ENCODE measurements at regions not wholly inside any gene's neighbourhood (a gene's known extent, or its start where the extent isn't known, plus 50 kb on each side); places are given as distances from the start of the nearest gene placed in this dataset.

DNA sequence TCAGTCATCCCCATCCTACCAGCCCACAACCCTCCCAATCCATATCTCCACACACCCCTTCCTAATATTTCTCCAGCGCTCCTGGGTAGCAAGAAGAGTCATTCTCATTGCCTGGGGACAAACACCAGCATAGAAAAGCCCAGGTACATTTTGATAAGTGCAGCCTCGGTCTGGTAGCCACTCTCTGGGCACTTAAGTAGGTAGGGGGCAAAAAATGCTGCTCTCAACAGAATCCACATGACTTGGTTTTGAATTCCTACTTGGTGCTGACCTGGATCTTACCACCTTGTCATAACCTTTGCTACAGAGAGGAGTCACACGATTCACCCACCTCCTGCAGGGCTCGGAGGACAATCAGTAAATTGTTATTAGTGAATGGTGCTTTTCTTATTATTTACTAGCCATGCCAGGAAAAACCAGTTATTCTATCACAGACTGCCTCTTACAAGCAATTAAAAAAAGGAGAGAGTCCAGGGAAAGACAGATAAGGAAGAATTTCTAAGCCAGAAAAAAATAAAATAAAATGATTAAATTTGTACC is 249.1 kb downstream of the LY86 start:
- no peak overlapping the region for H3K4me3 ChIP-seq (ENCODE audit: low read length)
- TF ChIP-seq, protein P1, sequence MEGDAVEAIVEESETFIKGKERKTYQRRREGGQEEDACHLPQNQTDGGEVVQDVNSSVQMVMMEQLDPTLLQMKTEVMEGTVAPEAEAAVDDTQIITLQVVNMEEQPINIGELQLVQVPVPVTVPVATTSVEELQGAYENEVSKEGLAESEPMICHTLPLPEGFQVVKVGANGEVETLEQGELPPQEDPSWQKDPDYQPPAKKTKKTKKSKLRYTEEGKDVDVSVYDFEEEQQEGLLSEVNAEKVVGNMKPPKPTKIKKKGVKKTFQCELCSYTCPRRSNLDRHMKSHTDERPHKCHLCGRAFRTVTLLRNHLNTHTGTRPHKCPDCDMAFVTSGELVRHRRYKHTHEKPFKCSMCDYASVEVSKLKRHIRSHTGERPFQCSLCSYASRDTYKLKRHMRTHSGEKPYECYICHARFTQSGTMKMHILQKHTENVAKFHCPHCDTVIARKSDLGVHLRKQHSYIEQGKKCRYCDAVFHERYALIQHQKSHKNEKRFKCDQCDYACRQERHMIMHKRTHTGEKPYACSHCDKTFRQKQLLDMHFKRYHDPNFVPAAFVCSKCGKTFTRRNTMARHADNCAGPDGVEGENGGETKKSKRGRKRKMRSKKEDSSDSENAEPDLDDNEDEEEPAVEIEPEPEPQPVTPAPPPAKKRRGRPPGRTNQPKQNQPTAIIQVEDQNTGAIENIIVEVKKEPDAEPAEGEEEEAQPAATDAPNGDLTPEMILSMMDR (conservative IDR thresholded peaks at IDR 0.05; ENCODE audit: low read depth, low read length), result no peak
- DNase-seq (ENCODE audit: low read depth), result no peak

DNA sequence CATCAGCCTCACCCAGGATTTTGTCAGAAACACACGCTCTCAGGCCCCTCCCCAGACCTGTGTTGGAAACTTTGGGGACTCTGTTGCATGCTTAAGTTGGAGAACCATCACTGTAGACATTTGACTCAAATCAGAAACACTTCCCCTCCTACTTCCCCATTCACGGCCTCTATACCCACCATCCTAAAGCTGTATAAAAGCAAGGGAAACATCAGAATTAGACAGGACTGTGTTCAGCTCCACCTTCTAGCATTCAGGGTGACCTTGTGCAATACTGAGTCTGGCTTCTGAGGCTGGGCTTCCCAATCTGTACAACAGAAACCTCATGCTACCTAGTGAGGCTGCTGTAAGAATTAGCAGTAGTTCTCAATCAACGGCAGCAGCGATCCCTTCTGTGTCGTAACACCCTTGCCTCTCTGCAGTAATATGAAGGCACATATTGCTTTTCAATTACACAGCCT is 252.3 kb downstream of the LY86 start:
- H3K4me3 ChIP-seq (ENCODE audit: low read length), result no peak overlapping the region
- no peak for DNase-seq (ENCODE audit: low read depth)
- TF ChIP-seq, protein P1 (conservative IDR thresholded peaks at IDR 0.05; ENCODE audit: low read depth, low read length), result no peak

DNA sequence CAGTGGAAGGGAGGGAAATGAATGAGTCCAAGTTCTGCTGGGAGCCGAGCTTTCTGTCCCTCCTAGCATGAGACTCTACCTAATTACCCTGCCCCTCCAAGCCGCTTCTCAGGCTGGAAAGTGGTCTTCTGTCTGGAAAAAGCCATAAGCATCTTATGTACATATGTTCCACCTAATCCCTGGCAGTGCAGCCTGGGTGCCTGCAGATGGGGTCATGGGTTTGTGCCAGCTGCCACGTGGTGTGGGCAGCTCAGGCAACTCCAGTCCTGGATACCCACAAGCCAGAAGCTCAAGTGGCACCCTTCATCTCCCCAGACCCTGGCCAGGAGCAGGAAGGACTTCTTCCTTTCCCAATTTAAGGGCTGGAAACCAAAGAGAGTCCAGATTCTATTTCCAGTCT is 253.1 kb downstream of the LY86 start:
- H3K4me3 ChIP-seq (ENCODE audit: low read length), result no peak overlapping the region
- DNase-seq (ENCODE audit: low read depth), result peak; percentile 46
- TF ChIP-seq, protein P1 (conservative IDR thresholded peaks at IDR 0.05; ENCODE audit: low read depth, low read length), result peak; percentile 19

DNA sequence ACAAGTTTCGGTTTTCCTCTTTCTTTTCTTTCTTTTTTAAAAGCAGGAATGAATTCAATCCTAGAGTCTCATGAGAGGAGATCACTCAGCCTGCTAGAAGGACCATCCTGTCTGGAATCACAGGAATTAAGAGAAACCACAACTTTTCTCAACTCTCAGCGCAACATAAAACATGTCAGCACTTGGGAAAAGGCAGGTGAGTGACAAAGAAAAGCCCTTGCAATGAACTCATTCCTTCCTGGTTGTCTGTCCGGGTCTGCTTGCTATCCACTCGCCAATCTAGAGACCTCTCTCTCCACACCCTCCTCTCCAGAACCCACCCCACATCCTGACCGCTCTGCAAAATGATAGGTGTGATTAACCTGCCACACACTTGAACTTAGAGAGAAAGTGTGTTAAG is 253.8 kb downstream of the LY86 start:
- no peak overlapping the region for H3K4me3 ChIP-seq (ENCODE audit: low read length)
- TF ChIP-seq, protein P1 (conservative IDR thresholded peaks at IDR 0.05; ENCODE audit: low read depth, low read length), result no peak
- DNase-seq (ENCODE audit: low read depth), result no peak

DNA sequence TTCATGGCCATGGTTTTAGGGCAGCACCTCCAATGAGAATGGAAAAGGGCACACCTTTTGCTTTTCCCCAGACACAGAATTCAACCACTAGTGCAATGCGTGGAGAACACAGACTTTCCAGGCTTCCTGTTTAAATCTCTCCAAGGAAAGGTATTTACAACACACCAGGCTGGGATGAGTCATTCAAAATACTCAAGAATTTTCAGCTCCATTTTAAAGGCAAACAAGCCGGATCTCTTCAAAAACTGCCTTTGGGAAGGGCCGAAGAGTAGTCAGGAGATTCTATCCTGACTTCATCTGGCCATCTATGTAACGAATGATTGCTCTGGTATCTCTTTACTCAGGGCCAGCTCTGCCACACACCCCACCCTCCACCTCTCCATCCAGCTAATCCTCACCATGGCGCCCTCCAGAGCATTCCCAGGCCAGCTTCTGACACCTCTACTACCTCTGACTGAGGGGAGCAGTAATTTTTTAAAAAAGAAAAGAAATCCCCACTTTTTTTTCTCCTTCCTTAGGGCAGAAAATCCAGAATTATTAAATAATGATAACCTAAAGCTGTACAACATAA is 254.6 kb downstream of the LY86 start:
- no peak for DNase-seq (ENCODE audit: low read depth)
- H3K4me3 ChIP-seq (ENCODE audit: low read length), result no peak overlapping the region
- TF ChIP-seq, protein P1 (conservative IDR thresholded peaks at IDR 0.05; ENCODE audit: low read depth, low read length), result peak; percentile 16

DNA sequence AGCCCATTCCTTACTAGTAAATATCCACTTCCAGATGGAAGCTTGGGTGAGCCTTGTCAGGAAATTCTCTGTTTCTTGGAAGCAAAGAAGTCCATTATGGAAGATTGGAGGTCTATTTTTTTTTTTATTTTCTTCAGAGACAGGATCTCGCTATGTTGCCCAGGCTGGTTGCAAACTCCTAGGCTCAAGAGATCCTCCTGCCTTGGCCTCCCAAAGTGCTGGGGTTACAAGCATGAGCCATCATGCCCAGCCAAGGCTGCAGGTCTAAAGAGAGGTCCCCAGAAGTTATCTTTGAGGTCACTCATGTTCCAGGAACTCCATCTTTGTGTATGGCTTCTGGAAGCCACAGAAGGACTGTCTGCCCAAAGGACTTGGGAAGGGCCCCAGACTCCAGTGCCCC is 255.3 kb downstream of the LY86 start:
- no peak overlapping the region for H3K4me3 ChIP-seq (ENCODE audit: low read length)
- TF ChIP-seq, protein P1 (conservative IDR thresholded peaks at IDR 0.05; ENCODE audit: low read depth, low read length), result no peak
- DNase-seq (ENCODE audit: low read depth), result no peak

DNA sequence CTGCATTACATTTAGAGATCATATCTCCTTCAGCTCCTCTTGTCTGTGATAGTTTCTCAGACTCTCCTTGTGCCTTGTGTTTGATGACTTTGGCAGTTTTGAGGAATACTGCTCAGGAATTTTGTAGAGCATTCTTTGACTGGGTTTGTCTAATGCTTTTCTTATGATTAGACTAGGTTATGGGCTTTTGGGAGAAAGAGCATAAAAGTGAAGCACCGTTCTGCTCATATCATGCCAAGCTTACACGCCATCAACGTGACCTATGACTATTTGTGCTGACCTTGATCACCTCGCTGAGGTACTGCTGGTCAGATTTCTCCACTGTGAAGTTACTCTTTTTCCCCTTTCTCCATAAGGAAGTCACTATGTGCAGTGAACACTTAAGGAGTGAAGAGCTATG is 256.0 kb downstream of the LY86 start:
- TF ChIP-seq, protein P1 (conservative IDR thresholded peaks at IDR 0.05; ENCODE audit: low read depth, low read length), result no peak
- no peak overlapping the region for H3K4me3 ChIP-seq (ENCODE audit: low read length)
- DNase-seq (ENCODE audit: low read depth), result no peak
